Cardiac fibroblast (primary cell): ENCODE measurements at regions not wholly inside any gene's neighbourhood (a gene's known extent, or its start where the extent isn't known, plus 50 kb on each side); places are given as distances from the start of the nearest gene placed in this dataset.

Source experiments
- DNase-seq, 2 donors: peaks; one replicate each; pipeline versions ENCODE4 v3.0.0 to v3.0.0-alpha.2; 2010; ENCODE audit warnings: low read depth in 2 of 2
- H3K4me3 ChIP-seq, 2 donors: replicated peaks in 1 of 2; 1 replicate in 1 of 2; 2 replicates in 1 of 2; pipeline ENCODE4 v1.5.1; 2011; ENCODE audit warnings: low read depth in 2 of 2, low read length in 2 of 2, mild to moderate bottlenecking in 2 of 2, moderate library complexity in 1 of 2
- TF ChIP-seq, protein P1 (sequence below): IDR thresholded peaks from one replicate; pipeline ENCODE4 v1.5.1; 2011; ENCODE audit warnings: low read depth, mild to moderate bottlenecking, low read length, inconsistent platforms

DNA sequence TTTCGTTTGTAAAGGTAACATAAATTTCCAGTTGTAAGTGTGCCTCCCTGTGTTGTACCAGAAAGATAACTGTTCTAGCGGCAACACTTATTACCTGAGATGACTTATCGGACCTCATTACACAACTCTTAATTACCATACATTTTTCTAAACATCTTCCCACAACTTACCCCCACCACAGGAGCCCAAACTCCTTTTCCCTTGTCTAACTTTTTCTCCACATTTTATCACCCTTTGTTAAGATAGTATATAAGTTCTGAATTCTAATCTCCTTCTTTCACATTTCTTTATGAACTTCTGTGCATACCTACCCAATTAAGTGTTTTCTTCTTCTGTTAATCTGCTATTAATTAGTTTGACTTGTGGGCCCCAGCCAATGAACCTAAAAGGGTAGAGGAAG lies 143.7 kb upstream of the CAMK1G start:
- TF ChIP-seq, protein P1, sequence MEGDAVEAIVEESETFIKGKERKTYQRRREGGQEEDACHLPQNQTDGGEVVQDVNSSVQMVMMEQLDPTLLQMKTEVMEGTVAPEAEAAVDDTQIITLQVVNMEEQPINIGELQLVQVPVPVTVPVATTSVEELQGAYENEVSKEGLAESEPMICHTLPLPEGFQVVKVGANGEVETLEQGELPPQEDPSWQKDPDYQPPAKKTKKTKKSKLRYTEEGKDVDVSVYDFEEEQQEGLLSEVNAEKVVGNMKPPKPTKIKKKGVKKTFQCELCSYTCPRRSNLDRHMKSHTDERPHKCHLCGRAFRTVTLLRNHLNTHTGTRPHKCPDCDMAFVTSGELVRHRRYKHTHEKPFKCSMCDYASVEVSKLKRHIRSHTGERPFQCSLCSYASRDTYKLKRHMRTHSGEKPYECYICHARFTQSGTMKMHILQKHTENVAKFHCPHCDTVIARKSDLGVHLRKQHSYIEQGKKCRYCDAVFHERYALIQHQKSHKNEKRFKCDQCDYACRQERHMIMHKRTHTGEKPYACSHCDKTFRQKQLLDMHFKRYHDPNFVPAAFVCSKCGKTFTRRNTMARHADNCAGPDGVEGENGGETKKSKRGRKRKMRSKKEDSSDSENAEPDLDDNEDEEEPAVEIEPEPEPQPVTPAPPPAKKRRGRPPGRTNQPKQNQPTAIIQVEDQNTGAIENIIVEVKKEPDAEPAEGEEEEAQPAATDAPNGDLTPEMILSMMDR: no peak
- no peak for DNase-seq
- no peak overlapping the region for H3K4me3 ChIP-seq

DNA sequence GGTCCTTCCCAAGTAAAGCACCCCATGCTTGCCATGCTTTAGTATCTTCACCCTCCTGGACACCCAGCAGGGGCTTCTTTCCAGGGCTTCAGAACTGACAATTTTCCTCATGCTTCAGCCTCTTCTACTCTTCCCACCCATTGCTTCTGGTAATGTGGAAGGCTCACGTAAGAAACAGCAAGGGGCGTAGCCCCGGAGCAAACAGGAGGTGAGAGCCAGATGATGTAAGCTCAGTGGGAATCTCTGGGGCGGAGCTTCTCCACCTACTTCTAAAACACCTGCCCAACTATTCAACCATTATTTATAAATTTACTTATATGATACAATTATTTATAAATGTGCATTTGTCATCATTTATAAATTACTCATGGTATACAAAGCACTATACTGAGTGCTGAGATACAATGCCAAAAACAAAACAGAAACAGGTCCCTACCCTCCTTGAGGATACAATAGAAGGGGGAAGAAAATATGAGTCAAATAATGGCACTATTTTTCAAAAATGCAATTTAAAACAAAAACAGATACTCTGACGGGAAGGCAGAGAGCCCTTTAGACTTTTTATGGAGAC lies 140.1 kb upstream of the CAMK1G start:
- no peak overlapping the region for H3K4me3 ChIP-seq
- TF ChIP-seq, protein P1: no peak
- no peak for DNase-seq

DNA sequence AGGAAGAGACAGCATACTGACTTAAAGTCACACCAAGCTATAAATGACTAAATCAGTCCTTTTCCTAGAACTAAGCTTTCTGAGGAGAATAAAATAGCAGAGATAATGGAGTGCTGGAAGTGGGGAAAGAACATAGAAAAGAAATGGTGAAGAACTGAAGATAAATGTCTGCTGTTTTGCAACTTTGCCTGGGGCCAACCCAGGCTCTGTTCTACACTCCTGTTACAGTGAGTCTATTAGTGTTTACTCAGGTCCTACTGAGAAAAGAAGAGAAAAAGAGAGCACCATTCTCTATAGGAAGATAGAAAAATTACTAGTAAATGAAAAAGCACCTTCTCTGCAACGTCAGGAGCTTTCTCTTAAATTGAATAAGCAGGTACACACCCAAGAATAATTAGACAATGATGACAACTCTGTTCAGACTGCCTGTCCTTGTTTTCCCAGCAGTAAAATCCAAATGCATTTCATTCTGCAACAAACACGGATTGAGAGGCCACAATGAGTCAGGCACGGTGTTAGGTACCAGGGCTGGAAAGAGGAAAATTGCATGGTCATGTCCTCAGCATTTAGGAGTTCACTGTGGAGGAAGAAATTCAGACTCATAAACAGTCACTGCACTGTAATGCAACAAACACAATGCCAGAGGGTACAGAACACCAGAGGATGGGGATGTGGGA lies 139.4 kb upstream of the CAMK1G start:
- no peak for DNase-seq
- TF ChIP-seq, protein P1: no peak
- H3K4me3 ChIP-seq: no peak overlapping the region

DNA sequence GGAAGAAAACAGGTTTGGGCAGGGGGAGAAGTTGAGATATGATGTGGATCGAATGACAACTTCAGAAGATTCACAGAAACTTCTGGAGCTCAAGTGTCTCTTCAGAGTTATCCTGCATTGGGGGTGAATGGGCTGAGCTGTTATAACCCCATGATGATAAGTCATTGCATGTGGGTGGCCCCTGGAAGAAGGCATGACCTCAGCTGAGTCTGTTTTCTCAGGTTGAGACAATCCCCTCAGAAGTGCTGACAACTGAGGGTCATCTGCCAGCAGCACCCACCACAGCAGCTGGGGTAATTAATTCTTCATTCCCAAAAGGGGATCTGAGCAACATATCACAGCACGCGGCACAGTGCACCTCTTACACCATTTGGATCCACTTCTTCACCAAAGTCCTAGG lies 138.6 kb upstream of the CAMK1G start:
- no peak overlapping the region for H3K4me3 ChIP-seq
- TF ChIP-seq, protein P1: no peak
- DNase-seq: no peak

DNA sequence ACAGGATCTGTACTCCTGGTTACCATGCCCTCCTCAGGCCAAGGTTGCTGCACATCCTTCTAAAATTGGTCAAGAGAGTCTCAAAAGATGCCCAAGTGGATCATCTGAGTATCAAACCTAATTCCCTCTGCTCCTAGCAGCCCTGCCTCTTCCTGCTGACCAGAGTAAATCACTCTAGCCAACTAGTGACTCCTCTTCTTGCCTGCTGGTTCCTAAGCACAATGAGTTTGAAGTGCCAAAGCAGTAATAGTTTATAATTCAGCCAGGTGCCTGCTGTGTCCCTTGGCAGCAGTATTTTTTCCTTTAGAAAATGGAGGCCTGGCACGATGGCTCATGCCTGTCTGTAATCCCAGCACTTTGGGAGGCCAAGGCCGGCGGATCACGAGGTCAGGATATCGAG lies 137.9 kb upstream of the CAMK1G start:
- TF ChIP-seq, protein P1: no peak
- DNase-seq: no peak
- H3K4me3 ChIP-seq: no peak overlapping the region

DNA sequence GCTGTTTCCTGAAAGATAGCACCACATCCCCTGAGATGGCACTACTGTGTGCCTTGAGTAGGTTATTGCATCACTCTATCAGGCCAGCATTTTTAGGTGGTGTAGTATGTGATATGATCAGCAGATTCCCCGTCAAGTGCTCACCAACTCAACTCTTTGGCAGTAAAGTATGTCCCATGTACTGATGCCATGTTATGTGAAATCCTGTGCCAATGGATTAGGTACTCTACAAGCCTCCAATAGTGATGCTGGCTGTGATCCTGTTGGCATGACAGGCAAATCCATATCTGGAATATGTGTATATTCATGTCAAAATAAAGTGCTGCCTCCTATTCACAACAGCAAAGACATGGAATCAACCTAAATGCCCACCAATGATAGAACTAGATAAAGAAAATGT lies 137.2 kb upstream of the CAMK1G start:
- TF ChIP-seq, protein P1: no peak
- DNase-seq: no peak
- H3K4me3 ChIP-seq: no peak overlapping the region
